SHP77 (cell line): ENCODE measurements at regions not wholly inside any gene's neighbourhood (a gene's known extent, or its start where the extent isn't known, plus 50 kb on each side); places are given as distances from the start of the nearest gene placed in this dataset.

Source experiments
- DNase-seq, 2 experiments: peaks; one replicate each; lab custom pipeline; 2025; lab: John Stamatoyannopoulos, UW

GRCh38 chr13:34750078-34750931 lies 191.8 kb upstream of the NBEA start:
- DNase-seq = peak; percentile 72 to 80

DNA sequence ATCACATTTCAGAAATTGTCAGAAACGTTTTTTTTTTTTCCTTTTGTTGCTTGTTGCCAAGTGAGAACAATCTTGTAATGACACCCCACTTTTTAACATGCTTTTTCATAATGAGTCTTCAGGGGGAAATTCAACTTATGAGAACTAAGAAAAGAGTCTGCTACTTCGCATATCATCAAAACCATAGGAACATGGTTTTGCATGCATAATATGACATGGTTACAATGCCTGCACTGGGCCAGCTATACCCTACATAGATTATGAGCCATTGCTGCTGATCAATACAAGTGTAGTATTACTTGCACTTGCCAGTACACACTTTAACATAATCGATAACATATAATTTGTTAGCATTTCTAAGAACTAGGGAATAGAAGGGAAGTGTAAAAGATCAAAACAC lies 191.0 kb upstream of the NBEA start:
- no peak for DNase-seq

- DNase-seq = no peak
These were observed 190.6 kb upstream of the NBEA start for GRCh38 chr13:34751492-34751891.

- DNase-seq = no peak
These were observed 189.6 kb upstream of the NBEA start for GRCh38 chr13:34752283-34752960.

DNA sequence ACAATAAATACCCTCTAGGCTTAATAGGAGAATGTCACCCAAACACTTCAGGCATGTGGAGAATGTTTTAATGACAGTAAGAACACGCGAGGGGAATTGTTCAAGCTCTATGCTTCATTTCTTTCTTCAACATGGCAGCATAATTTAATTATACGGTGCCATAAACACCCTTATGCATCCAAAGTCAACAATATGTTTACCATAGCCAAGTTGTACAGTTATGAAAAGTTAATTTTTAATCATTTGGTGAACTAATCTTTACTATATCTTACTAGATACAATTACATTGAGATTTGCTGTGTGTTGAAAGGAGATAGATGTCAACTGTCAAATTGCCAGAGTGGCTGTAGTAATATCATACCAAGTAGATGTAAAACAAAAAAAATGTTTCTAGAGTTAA lies 185.9 kb upstream of the NBEA start:
- no peak for DNase-seq

DNA sequence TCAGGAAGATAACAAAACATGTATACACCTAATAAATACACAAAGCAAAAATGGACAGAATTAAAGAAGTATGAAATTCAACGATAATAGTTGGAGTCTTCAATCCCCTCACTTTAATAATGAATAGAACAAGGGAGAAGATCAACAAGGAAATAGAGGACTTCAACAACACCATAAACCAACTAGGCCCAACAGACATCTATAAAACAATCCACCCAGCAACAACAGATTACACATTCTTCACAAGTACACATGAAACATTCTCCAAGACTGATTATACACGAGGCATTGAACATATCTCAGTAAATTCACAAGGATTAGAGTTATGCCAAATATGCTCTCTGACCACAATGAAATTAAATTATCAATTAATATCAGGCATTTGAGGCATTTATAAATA lies 185.5 kb upstream of the NBEA start:
- no peak for DNase-seq

GRCh38 chr13:34757441-34757840 lies 184.6 kb upstream of the NBEA start:
- DNase-seq = no peak

DNA sequence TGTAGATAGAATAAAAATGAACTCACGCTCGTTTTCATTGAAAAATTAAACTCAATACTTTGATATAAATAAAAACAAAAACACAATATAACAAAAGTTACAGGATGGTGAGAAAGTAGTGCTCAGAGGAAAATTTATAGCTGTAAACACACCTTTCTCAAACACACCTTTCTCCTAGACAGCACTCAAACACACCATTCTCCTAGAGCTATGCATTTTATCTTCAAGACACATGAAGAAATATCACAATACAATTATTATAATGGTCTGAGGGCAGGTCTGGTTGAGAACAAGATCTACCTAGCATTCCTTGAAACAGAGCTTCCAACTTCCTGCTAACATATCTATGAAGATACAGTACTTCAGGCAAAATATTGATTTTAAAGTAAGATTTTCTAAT lies 183.4 kb upstream of the NBEA start:
- no peak for DNase-seq

GRCh38 chr13:34762312-34762711 lies 179.8 kb upstream of the NBEA start:
- no peak for DNase-seq

DNA sequence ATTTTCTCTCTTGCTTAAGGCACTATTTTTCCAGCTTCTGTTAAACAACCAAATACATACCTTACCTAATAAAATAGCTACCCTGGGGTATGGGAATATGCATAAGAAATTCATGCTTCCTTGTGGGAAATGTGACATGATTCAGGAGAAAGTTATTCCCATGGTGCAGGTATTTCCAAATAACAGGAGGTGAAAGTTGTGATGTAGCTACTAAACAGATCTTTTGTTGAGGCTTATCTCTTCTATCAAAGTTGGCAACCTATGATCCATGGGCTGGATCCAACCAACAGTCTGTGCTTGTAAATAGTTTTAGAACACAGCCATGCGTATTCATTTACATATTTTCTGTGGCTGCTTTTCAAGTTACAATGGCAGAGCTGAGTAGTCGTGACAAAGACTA lies 177.8 kb upstream of the NBEA start:
- DNase-seq = no peak

DNA sequence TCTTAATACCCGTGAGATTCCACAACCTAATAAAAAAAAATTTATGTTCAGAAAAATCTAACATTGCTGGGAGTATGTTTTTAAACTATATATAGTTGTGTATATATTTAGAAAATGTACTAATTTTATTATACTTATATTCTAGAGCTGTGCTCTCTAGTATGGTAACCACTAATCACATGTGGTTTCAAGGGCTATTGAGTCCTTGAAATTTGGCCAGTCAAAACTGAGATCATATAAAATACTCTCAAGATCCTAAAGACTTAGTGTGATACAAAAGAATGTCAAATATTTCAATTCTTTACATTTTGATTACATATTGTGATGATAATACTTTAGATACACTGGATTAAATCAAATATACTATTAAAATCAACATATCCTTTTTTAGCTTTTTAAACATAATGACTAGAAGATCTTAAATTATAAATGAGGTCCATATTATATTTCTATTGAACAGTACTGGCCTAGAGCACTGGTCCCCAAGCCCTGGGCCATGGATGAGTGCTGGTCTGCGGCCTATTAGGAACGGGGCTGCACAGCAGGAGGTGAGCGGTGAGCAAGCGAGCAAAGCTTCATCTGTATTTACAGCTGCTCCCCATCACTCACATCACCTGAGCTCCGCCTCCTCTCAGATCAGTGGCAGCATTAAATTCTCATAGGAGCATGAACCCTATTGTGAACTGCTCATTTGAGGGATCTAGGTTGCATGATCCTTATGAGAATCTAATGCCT lies 176.5 kb upstream of the NBEA start:
- no peak for DNase-seq

- DNase-seq = no peak
These were observed 174.3 kb upstream of the NBEA start for GRCh38 chr13:34767778-34768177.

DNA sequence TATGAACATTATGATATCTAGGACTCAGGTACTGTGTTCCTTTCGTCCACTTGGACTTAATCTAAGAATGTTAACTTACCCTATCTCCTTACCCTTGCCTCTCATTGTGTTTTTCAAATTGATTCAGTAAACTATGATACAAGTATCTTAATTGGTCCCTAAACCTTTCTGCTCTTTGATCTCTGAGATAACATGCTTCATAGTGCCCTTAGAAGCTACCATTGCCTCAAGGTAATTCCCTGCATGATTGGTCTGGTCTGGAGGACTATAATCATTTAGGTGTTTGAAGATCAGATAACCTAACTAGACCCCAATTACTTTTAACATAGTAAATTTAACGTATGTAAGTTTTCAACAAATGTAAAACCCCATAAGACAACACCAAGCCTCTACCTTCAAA lies 169.9 kb upstream of the NBEA start:
- no peak for DNase-seq

- DNase-seq = peak; percentile 58 to 81
These were observed 169.2 kb upstream of the NBEA start for GRCh38 chr13:34772881-34773280.

DNA sequence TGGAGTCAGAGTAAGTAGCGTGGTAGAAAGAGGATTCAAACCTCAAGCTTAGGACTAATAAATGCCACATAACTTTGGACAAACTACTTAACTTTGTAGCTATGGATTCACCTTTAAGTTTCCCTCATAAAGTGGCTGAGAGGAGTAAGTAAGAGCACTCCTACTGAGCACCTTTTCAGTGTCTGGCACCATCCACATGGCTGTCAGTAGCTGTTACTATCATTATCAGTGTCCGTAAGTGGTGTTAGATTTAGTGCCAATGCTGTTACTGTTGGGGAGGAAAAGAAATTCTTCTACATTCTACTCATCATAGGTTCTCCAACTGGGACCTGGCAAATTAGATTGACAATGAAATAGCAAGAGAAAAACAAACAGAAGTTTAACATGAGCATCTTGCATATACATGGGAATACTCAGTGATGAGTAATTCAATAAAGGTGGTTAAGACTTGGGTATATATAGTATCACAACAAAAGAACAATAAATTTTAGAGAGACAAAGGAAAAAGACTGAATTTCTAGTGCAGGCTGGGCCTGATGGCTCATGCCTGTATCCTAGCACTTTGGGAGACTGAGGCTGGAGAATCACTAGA lies 165.6 kb upstream of the NBEA start:
- no peak for DNase-seq

- DNase-seq = no peak
These were observed 164.8 kb upstream of the NBEA start for GRCh38 chr13:34777089-34777913.

DNA sequence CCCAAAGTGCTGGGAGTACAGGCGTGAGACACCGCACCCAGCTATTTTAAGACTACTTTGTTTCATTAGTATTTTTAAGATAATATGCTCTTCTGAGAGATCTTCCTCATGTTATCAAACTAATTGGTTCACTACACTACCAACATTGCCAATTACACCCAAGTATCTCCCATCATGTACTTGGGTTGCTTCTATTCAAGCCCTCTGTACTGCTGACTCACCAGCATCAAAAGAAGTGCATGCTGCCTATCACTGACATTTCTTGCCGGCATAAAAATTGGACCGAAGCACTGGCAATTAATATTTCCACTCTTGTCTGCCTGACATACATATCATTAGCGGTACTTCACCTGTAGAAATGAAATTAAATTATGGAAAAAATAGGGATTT lies 164.2 kb upstream of the NBEA start:
- no peak for DNase-seq

- no peak for DNase-seq
These were observed 162.9 kb upstream of the NBEA start for GRCh38 chr13:34779171-34779570.

GRCh38 chr13:34793301-34793700 lies 148.8 kb upstream of the NBEA start:
- no peak for DNase-seq

DNA sequence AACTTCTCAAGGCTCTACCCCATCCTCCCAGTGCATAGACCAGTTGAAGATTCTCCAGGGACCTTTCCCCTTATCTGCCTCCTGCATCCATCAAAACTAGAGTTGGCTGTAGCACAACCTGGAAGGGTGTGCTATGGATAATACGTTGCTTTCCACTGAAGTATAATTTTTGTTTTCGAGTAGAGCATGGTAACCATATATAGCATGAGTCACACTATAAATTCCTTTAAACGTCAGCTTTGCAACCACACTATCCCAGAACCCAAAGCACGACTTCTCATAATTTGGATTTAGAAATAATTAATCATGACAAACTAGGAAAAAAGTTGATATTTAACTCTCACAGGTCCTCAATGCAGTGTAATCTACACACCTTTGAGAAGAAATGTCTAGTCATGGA lies 138.3 kb upstream of the NBEA start:
- DNase-seq = no peak

DNA sequence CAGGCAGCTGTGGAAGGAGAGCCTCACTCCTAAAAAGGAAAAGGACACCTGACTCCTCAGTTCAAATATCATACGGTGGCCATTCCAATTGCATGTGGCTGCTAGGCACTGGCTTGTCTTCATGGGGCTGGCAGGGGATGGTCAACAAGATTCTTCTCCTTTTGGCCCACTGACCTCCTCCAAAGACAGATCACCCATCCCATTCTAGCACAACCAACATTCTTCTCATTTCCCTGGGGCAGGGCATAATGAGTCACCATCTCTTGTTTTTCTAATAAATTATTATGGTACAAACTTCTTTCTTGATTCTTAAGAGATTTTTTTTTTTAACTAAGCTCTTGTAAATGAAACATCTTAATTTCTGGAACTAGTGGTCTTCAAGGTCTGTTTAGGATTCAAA lies 136.7 kb upstream of the NBEA start:
- no peak for DNase-seq

GRCh38 chr13:34808649-34809048 lies 133.4 kb upstream of the NBEA start:
- DNase-seq = no peak
